Lower lobe of right lung (tissue), 2 donors: ENCODE measurements at regions not wholly inside any gene's neighbourhood (a gene's known extent, or its start where the extent isn't known, plus 50 kb on each side); places are given as distances from the start of the nearest gene placed in this dataset.
"Not testable (repeated sequence)": the region's sequence is repeated elsewhere in the genome, so short reads cannot be mapped to it uniquely, and the experiment has no call there.

ENCODE experiments used
- ATAC-seq, 2 donors: fragments of 200-7000 bp; cut with Tn5 transposase; one replicate each; pipeline ENCODE4 v1.9.1; 2020 to 2022; ENCODE audit warnings: mild to moderate bottlenecking in 2 of 2, moderate library complexity in 2 of 2
- DNase-seq: peaks from one replicate; pipeline ENCODE4 v3.0.0-alpha.2; 2020
- H3K27ac ChIP-seq: fragments of 200-600 bp; one replicate; pipeline ENCODE4 v1.8.0; 2022
- H3K27me3 ChIP-seq: fragments of 200-600 bp; one replicate; pipeline ENCODE4 v1.8.0; 2022; ENCODE audit warnings: low read depth
- H3K36me3 ChIP-seq: fragments of 200-600 bp; one replicate; pipeline ENCODE4 v1.8.0; 2022; ENCODE audit warnings: mild to moderate bottlenecking
- H3K4me1 ChIP-seq: fragments of 200-600 bp; one replicate; pipeline ENCODE4 v1.8.0; 2022
- H3K4me3 ChIP-seq: fragments of 200-600 bp; one replicate; pipeline ENCODE4 v1.8.0; 2022; ENCODE audit warnings: mild to moderate bottlenecking
- H3K9me3 ChIP-seq: fragments of 200-600 bp; one replicate; pipeline ENCODE4 v1.8.0; 2022
- CTCF ChIP-seq: fragments of 200-600 bp; IDR thresholded peaks from one replicate; pipeline ENCODE4 v1.8.0; 2022; ENCODE audit warnings: antibody characterized with exemption, mild to moderate bottlenecking
- intact Hi-C: fragments of 100-400 bp; cut with DNase I; formaldehyde crosslinking; loops from one replicate; pipeline ENCODE4 v1.11.0; 2022
- donor health status: DM: no; HTN: yes; CAD: no; lungs with severe emphysema.

- intact Hi-C loops = no loop called here
- no peak overlapping the region for H3K27ac ChIP-seq
- no peak for ATAC-seq
Observed at GRCh38 chr1:198849093-198849492, 210.3 kb downstream of the PTPRC start.

GRCh38 chr1:198850196-198850595 lies 211.4 kb downstream of the PTPRC start:
- ATAC-seq = no peak

More at GRCh38 chr1:198849093-198849492, 210.3 kb downstream of the PTPRC start:
- Histone ChIP-seq H3K4me3 (no peak overlapping the region), H3K36me3 (peaks cover 10% of the 10 kb centered on the region), H3K9me3 (no peaks in the 10 kb centered on the region), H3K4me1 (no peaks in the 10 kb centered on the region), H3K27me3 (no peaks in the 10 kb centered on the region)
- no peak for DNase-seq
- no peak for TF ChIP-seq CTCF

GRCh38 chr1:198850966-198851365 lies 212.1 kb downstream of the PTPRC start:
- ATAC-seq, H3K36me3 ChIP-seq, H3K4me1 ChIP-seq, H3K27ac ChIP-seq, H3K9me3 ChIP-seq, intact Hi-C loops, DNase-seq, H3K4me3 ChIP-seq, H3K27me3 ChIP-seq: not testable (repeated sequence)

More at GRCh38 chr1:198850196-198850595, 211.4 kb downstream of the PTPRC start:
- intact Hi-C loops = no loop called here
- H3K27me3 ChIP-seq = no peaks in the 10 kb centered on the region
- no peak for TF ChIP-seq CTCF
- H3K36me3 ChIP-seq = peaks cover 10% of the 10 kb centered on the region
- no peak overlapping the region for H3K4me3 ChIP-seq
- no peaks in the 10 kb centered on the region for H3K4me1 ChIP-seq
- DNase-seq = no peak
- H3K27ac ChIP-seq = no peak overlapping the region
- no peaks in the 10 kb centered on the region for H3K9me3 ChIP-seq

GRCh38 chr1:198856601-198857000 lies 217.8 kb downstream of the PTPRC start:
- intact Hi-C loops = no loop called here
- TF ChIP-seq CTCF = no peak
- no peak for DNase-seq
- Histone ChIP-seq H3K27ac (no peak overlapping the region), H3K36me3 (peaks cover 4% of the 10 kb centered on the region), H3K27me3 (no peaks in the 10 kb centered on the region), H3K4me3 (no peak overlapping the region), H3K4me1 (no peaks in the 10 kb centered on the region), H3K9me3 (no peaks in the 10 kb centered on the region)
- no peak for ATAC-seq

- H3K4me3 ChIP-seq = no peak overlapping the region
- no peak for DNase-seq
- ATAC-seq = no peak
Observed at GRCh38 chr1:198858033-198858432, 219.2 kb downstream of the PTPRC start.

GRCh38 chr1:198860371-198860770 lies 221.5 kb downstream of the PTPRC start:
- Histone ChIP-seq H3K36me3 (peaks cover 4% of the 10 kb centered on the region), H3K27me3 (no peaks in the 10 kb centered on the region), H3K4me1 (no peaks in the 10 kb centered on the region), H3K4me3 (no peak overlapping the region), H3K27ac (no peak overlapping the region), H3K9me3 (no peaks in the 10 kb centered on the region)
- no peak for DNase-seq
- ATAC-seq = no peak
- intact Hi-C loops = no loop called here
- TF ChIP-seq CTCF = no peak

More at GRCh38 chr1:198858033-198858432, 219.2 kb downstream of the PTPRC start:
- TF ChIP-seq CTCF = no peak
- intact Hi-C loops = no loop called here
- no peaks in the 10 kb centered on the region for H3K27me3 ChIP-seq
- H3K27ac ChIP-seq = no peak overlapping the region
- H3K36me3 ChIP-seq = peaks cover 4% of the 10 kb centered on the region
- H3K9me3 ChIP-seq = no peaks in the 10 kb centered on the region
- H3K4me1 ChIP-seq = no peaks in the 10 kb centered on the region
